GM19452 (cell line): ENCODE measurements at regions not wholly inside any gene's neighbourhood (a gene's known extent, or its start where the extent isn't known, plus 50 kb on each side); places are given as distances from the start of the nearest gene placed in this dataset.

Experiments used
- ATAC-seq: cut with Tn5 transposase; IDR thresholded peaks from one replicate; pipeline ENCODE4 v1.9.1; 2021; ENCODE audit not compliant: unreplicated experiment

- no peak for ATAC-seq
These were observed 438.7 kb upstream of the SALL3 start for GRCh38 chr18:78540636-78541529.

- no peak for ATAC-seq
These were observed 437.4 kb upstream of the SALL3 start for GRCh38 chr18:78542204-78542603.

GRCh38 chr18:78543201-78543725, 436.4 kb upstream of the SALL3 start:
- ATAC-seq = no peak

- ATAC-seq = no peak
These were observed 433.3 kb upstream of the SALL3 start for GRCh38 chr18:78546281-78546680.

GRCh38 chr18:78547817-78548216, 431.8 kb upstream of the SALL3 start:
- ATAC-seq = no peak

DNA sequence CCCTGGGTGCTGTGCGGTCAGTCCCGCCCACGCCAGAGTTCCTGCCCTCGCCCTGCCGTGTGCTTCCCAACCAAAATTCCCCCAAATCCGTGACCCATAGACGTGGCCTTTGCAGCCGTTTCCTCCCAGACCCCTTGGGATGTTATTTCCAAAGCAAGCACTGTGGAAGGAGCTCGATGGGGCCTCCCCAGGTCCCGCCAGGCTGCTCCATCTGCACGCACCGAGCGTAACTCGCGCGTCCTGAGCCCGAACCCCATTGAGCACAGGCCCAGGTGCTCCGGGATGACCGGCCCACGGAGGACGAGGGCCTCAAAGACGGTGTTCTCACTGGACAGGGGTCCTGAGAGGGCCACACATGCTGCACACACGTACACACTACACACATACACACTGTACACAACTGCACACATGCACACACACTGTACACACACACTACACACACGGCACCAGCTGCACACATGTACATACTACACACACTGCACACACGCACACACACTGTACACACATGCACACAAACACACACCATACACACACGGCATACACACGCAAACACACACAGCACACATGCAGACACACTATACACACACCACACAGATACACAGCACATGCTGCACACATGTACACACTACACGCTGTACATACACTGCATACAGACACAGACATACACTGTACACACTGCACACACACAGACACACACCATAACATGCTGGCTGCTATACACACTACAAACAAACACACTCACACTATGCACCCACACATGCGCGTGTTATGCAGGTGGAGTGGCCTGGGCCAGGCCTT, 431.2 kb upstream of the SALL3 start:
- ATAC-seq = no peak

- ATAC-seq = no peak
These were observed 429.6 kb upstream of the SALL3 start for GRCh38 chr18:78549971-78550370.

- ATAC-seq = no peak
These were observed 424.5 kb upstream of the SALL3 start for GRCh38 chr18:78554944-78555608.

- ATAC-seq = no peak
These were observed 422.2 kb upstream of the SALL3 start for GRCh38 chr18:78557371-78557770.

DNA sequence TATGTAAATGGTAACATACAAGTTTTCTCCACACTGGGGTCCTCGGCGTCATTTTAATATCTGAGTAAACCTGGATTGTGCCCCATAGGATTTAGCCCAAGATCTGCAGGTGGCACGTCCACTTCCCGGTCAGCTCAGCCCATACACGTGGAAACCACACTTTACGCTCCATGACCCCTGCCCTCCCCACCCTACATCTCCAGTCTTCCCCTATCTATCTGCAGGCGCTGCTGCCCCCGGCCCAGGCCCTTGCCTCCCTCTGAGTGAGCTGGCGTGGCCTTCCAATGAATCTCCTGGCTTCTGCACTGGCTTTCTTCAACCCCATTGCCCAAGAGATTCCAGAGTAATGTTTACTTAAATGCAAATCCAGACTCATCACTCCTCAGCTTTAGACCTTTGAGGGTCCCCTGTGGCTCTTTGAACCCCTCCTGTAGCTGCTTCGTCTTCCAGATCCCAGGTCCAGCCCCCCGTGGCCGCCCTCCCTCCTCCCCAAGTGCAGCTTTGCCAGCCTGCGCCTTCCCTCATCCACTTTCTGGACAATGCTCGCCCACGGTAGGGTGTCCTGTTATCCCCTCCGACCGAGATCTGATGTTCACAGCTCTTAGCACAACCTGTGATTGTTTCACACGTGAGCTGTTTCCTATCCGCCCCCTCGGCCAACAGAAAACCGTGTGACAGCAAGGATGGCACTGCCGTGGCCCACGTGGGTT, 421.4 kb upstream of the SALL3 start:
- ATAC-seq = no peak

DNA sequence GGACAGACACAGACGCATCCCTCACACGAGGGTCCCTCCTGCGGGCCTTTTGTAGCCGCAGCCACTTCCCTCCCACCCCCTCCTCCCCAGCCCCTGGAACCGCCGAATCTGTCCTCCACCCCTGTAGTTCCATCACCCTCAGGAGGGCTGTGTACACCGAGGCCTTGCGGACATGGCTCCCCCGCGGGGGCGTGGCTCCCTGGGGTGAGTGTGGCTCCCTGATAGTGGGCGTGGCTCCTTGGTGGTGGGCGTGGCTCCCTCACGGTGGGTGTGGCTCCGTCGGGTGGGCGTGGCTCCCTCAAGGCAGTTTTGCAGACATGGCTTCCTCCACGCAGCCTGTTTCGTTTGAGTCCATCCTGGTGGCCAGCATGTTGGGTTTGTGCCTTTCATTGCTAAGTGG, 420.7 kb upstream of the SALL3 start:
- no peak for ATAC-seq

- ATAC-seq = no peak
These were observed 420.0 kb upstream of the SALL3 start for GRCh38 chr18:78559584-78559983.

DNA sequence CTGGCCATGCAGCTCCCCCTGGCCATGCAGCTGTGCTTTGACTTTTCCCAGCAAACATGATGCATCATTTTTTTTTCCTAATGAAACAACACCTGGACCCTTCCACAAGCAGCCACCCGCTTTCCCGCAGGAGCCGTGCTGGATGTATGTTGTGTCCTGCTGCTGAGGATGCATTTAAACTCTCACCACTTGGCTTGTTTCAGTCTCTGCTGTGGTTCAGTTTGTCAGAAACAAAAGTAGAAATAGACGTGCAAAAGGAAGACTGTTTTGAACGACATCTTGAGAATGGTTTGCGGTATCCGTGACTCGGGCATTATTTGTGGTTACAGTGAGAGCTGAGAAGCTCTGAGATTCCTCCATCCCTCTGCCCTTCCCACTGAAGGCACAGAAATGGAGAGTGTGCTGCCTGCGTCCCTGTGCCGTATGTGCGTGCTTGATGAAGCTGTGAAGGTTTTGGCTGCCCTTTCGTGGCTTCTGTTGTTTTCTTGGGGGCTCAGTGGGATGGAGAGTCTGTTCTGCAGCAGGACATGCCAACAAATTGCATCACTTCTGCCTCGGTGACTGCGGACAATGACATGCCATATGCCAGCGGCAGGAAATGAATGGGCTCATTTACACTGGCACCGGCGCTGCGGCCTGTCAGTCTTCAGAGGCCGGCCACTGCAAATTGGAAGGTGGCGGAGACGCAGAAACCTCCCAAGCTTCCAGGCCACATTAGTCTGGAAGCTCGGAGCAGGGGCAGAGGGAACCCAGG, 417.7 kb upstream of the SALL3 start:
- no peak for ATAC-seq

- ATAC-seq = no peak
These were observed 417.1 kb upstream of the SALL3 start for GRCh38 chr18:78562531-78562961.

DNA sequence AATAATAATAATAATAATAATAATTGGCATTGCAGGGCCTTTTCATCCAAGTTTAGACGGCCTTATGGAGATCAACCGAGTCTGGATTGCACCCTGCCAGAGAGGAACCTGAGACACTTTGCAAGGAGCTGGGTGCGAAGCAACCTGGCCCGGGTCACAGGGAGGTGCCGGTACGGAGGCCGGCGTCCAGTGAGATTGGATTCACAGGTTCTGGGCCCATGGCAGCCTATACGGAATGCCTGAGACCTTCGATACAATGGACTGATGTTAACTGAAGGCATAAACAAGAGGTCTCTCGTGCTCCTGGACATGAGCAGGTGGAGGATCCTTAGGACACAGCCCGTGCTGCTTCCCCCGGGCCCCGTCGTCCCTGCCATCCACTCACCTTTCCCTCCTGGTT, 416.5 kb upstream of the SALL3 start:
- no peak for ATAC-seq

DNA sequence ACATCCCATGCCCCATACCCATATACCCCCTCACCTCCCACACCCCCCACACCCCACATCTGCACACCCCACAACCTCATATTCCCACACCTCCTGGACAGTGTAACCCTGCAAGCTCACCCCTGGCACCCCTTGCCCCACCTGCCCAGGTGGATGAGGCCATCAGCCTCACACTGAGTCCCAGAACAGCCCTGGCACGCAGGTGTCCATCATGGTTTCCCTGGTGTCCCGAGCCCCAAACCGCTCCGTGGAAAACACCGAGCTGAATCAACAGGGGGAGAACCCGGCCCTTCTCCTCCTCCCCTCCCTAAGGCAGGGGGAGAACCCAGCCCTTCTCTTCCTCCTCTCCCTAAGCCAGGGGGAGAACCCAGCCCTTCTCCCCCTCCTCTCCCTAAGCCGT, 415.6 kb upstream of the SALL3 start:
- ATAC-seq = no peak

DNA sequence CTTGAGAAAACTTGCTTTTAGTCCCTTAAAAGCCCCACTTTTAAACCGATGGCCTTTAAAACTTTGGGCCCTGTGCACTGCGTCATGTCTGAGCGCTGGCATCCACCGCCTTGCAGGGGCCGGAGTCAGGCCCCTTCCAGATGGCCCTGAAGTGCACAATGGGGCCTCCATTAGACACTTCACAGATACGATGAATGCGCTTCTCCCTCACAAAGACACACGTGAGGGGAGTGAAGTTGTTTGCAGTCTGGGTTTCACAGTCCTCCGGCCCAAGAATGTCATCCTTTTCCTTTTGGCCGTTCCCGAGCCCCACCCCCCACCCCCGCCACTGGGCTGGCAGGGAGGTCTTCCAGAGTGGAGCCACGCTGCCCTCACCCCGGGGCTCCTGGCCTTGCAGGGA, 415.1 kb upstream of the SALL3 start:
- no peak for ATAC-seq

DNA sequence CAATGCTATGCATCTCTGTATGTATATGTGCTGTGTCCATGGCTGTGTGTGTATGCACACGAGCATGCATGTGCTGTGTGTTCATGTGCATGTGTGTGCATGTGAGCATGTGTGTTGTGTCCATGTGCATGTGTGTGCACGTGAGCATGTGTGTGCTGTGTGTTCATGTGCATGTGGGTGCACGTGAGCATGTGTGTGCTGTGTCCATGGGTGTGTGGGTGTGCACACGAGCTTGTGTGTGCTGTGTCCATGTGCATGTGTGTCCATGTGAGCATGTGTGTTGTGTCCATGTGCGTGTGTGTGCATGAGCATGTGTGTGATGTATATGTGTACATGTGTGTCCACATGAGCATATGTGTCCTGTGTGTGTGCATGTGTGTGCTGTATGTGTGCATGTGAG, 414.4 kb upstream of the SALL3 start:
- ATAC-seq = no peak

- no peak for ATAC-seq
These were observed 413.6 kb upstream of the SALL3 start for GRCh38 chr18:78566065-78566464.

DNA sequence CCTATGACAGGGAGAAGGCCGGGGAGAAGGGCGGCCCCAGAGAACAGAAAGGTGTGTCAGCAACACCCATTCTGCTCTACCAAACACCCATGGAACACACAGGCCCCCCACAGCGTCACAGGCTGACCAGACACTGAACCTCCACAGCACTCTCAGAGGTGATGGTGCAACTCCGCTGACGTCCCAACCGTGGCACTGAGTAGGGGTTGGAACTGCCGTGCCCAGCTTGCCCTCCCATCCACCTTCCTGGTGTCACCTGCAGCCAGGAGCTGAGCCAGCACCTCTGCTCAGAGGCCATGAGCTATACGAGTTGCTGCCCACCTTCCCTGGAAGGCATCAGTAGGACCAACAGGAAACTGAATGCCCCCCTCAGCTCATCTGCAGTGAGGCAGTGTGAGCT, 412.9 kb upstream of the SALL3 start:
- ATAC-seq = no peak
